ENCODE measurements at regions not wholly inside any gene's neighbourhood (a gene's known extent, or its start where the extent isn't known, plus 50 kb on each side); places are given as distances from the start of the nearest gene placed in this dataset.
"Not testable (repeated sequence)": the region's sequence is repeated elsewhere in the genome, so short reads cannot be mapped to it uniquely, and the experiment has no call there.

GRCh38 chr12:70086372-70086771 is 156.9 kb upstream of the CNOT2 start:
- not testable (repeated sequence) for ATAC-seq; DNase-seq; H3K4me3 Mint-ChIP-seq; H3K9me3 Mint-ChIP-seq; H3K4me1 Mint-ChIP-seq (ENCODE audit: low read depth); H3K27me3 Mint-ChIP-seq (ENCODE audit: low read depth); H3K36me3 Mint-ChIP-seq (ENCODE audit: insufficient read depth)

GRCh38 chr12:70091021-70091521 is 152.2 kb upstream of the CNOT2 start:
- Mint-ChIP-seq H3K4me3 (no peak overlapping the region), H3K36me3 (ENCODE audit: insufficient read depth) (no peaks in the 10 kb centered on the region), H3K27me3 (ENCODE audit: low read depth) (peaks cover 2% of the 10 kb centered on the region), H3K4me1 (ENCODE audit: low read depth) (no peaks in the 10 kb centered on the region), H3K9me3 (no peaks in the 10 kb centered on the region)
- ATAC-seq: no peak
- DNase-seq: no peak

- no peak for ATAC-seq
- H3K9me3 Mint-ChIP-seq: no peaks in the 10 kb centered on the region
Measured at GRCh38 chr12:70094467-70094866, 148.8 kb upstream of the CNOT2 start.

GRCh38 chr12:70096759-70097410 is 146.3 kb upstream of the CNOT2 start:
- Mint-ChIP-seq H3K4me3 (no peak overlapping the region), H3K27me3 (ENCODE audit: low read depth) (no peaks in the 10 kb centered on the region), H3K36me3 (ENCODE audit: insufficient read depth) (no peaks in the 10 kb centered on the region), H3K4me1 (ENCODE audit: low read depth) (no peaks in the 10 kb centered on the region), H3K9me3 (no peaks in the 10 kb centered on the region)
- ATAC-seq: no peak
- DNase-seq: no peak

More at GRCh38 chr12:70094467-70094866, 148.8 kb upstream of the CNOT2 start:
- no peaks in the 10 kb centered on the region for H3K4me1 Mint-ChIP-seq (ENCODE audit: low read depth)
- H3K27me3 Mint-ChIP-seq (ENCODE audit: low read depth): peaks cover 2% of the 10 kb centered on the region
- DNase-seq: no peak
- H3K4me3 Mint-ChIP-seq: no peak overlapping the region
- no peaks in the 10 kb centered on the region for H3K36me3 Mint-ChIP-seq (ENCODE audit: insufficient read depth)

- ATAC-seq: no peak
- H3K4me1 Mint-ChIP-seq (ENCODE audit: low read depth): no peaks in the 10 kb centered on the region
Measured at GRCh38 chr12:70101064-70101463, 142.2 kb upstream of the CNOT2 start.

GRCh38 chr12:70106347-70106746 is 136.9 kb upstream of the CNOT2 start:
- Mint-ChIP-seq H3K4me1 (ENCODE audit: low read depth) (no peaks in the 10 kb centered on the region), H3K27me3 (ENCODE audit: low read depth) (peaks cover 5% of the 10 kb centered on the region), H3K36me3 (ENCODE audit: insufficient read depth) (no peaks in the 10 kb centered on the region), H3K4me3 (no peak overlapping the region), H3K9me3 (peaks cover 15% of the 10 kb centered on the region)
- ATAC-seq: no peak
- no peak for DNase-seq

More at GRCh38 chr12:70101064-70101463, 142.2 kb upstream of the CNOT2 start:
- Mint-ChIP-seq H3K27me3 (ENCODE audit: low read depth) (no peaks in the 10 kb centered on the region), H3K36me3 (ENCODE audit: insufficient read depth) (no peaks in the 10 kb centered on the region), H3K4me3 (no peak overlapping the region), H3K9me3 (no peaks in the 10 kb centered on the region)
- no peak for DNase-seq

GRCh38 chr12:70110085-70110484 is 133.1 kb upstream of the CNOT2 start:
- H3K4me1 Mint-ChIP-seq (ENCODE audit: low read depth): no peaks in the 10 kb centered on the region
- H3K36me3 Mint-ChIP-seq (ENCODE audit: insufficient read depth): no peaks in the 10 kb centered on the region
- peaks cover 23% of the 10 kb centered on the region for H3K9me3 Mint-ChIP-seq
- H3K4me3 Mint-ChIP-seq: no peak overlapping the region
- DNase-seq (no peak), ATAC-seq (no peak)
- peaks cover 5% of the 10 kb centered on the region for H3K27me3 Mint-ChIP-seq (ENCODE audit: low read depth)

GRCh38 chr12:70117670-70118069 is 125.6 kb upstream of the CNOT2 start:
- H3K9me3 Mint-ChIP-seq: peaks cover 9% of the 10 kb centered on the region
- DNase-seq (no peak), ATAC-seq (no peak)
- no peaks in the 10 kb centered on the region for H3K36me3 Mint-ChIP-seq (ENCODE audit: insufficient read depth)
- H3K4me3 Mint-ChIP-seq: no peak overlapping the region
- no peaks in the 10 kb centered on the region for H3K27me3 Mint-ChIP-seq (ENCODE audit: low read depth)
- H3K4me1 Mint-ChIP-seq (ENCODE audit: low read depth): no peaks in the 10 kb centered on the region

- Mint-ChIP-seq H3K27me3 (ENCODE audit: low read depth) (no peaks in the 10 kb centered on the region), H3K36me3 (ENCODE audit: insufficient read depth) (no peaks in the 10 kb centered on the region), H3K9me3 (no peaks in the 10 kb centered on the region), H3K4me1 (ENCODE audit: low read depth) (no peaks in the 10 kb centered on the region), H3K4me3 (no peak overlapping the region)
- ATAC-seq (no peak), DNase-seq (no peak)
Measured at GRCh38 chr12:70120970-70121369, 122.3 kb upstream of the CNOT2 start.

GRCh38 chr12:70121562-70121961 is 121.7 kb upstream of the CNOT2 start:
- no peaks in the 10 kb centered on the region for H3K27me3 Mint-ChIP-seq (ENCODE audit: low read depth)
- DNase-seq (no peak), ATAC-seq (no peak)
- no peaks in the 10 kb centered on the region for H3K4me1 Mint-ChIP-seq (ENCODE audit: low read depth)
- no peak overlapping the region for H3K4me3 Mint-ChIP-seq
- H3K36me3 Mint-ChIP-seq (ENCODE audit: insufficient read depth): no peaks in the 10 kb centered on the region
- H3K9me3 Mint-ChIP-seq: no peaks in the 10 kb centered on the region

- Mint-ChIP-seq H3K4me3 (no peak overlapping the region), H3K9me3 (no peaks in the 10 kb centered on the region), H3K36me3 (ENCODE audit: insufficient read depth) (no peaks in the 10 kb centered on the region), H3K4me1 (ENCODE audit: low read depth) (no peaks in the 10 kb centered on the region), H3K27me3 (ENCODE audit: low read depth) (no peaks in the 10 kb centered on the region)
- DNase-seq (no peak), ATAC-seq (no peak)
Measured at GRCh38 chr12:70122804-70123203, 120.4 kb upstream of the CNOT2 start.

- no peaks in the 10 kb centered on the region for H3K4me1 Mint-ChIP-seq (ENCODE audit: low read depth)
- DNase-seq (no peak), ATAC-seq (no peak)
- peaks cover 7% of the 10 kb centered on the region for H3K9me3 Mint-ChIP-seq
- H3K27me3 Mint-ChIP-seq (ENCODE audit: low read depth): peaks cover 12% of the 10 kb centered on the region
- no peak overlapping the region for H3K4me3 Mint-ChIP-seq
- H3K36me3 Mint-ChIP-seq (ENCODE audit: insufficient read depth): peaks cover 2% of the 10 kb centered on the region
Measured at GRCh38 chr12:70149013-70149412, 94.2 kb upstream of the CNOT2 start.

GRCh38 chr12:70149665-70150064 is 93.6 kb upstream of the CNOT2 start:
- DNase-seq (no peak), ATAC-seq (no peak)
- peaks cover 11% of the 10 kb centered on the region for H3K9me3 Mint-ChIP-seq
- H3K36me3 Mint-ChIP-seq (ENCODE audit: insufficient read depth): peaks cover 2% of the 10 kb centered on the region
- H3K4me1 Mint-ChIP-seq (ENCODE audit: low read depth): no peaks in the 10 kb centered on the region
- H3K4me3 Mint-ChIP-seq: no peak overlapping the region
- peaks cover 12% of the 10 kb centered on the region for H3K27me3 Mint-ChIP-seq (ENCODE audit: low read depth)

- Mint-ChIP-seq H3K27me3 (ENCODE audit: low read depth) (peaks cover 12% of the 10 kb centered on the region), H3K36me3 (ENCODE audit: insufficient read depth) (peaks cover 2% of the 10 kb centered on the region)
- no peak for ATAC-seq
Measured at GRCh38 chr12:70150230-70150629, 93.0 kb upstream of the CNOT2 start.

GRCh38 chr12:70151993-70152392 is 91.2 kb upstream of the CNOT2 start:
- DNase-seq (no peak), ATAC-seq (no peak)
- Mint-ChIP-seq H3K4me1 (ENCODE audit: low read depth) (no peaks in the 10 kb centered on the region), H3K27me3 (ENCODE audit: low read depth) (peaks cover 9% of the 10 kb centered on the region), H3K36me3 (ENCODE audit: insufficient read depth) (peaks cover 2% of the 10 kb centered on the region), H3K4me3 (no peak overlapping the region), H3K9me3 (peaks cover 15% of the 10 kb centered on the region)

More at GRCh38 chr12:70150230-70150629, 93.0 kb upstream of the CNOT2 start:
- Mint-ChIP-seq H3K4me3 (no peak overlapping the region), H3K9me3 (peaks cover 13% of the 10 kb centered on the region), H3K4me1 (ENCODE audit: low read depth) (no peaks in the 10 kb centered on the region)
- DNase-seq: no peak
